HK-2 (cell line): ENCODE measurements at regions not wholly inside any gene's neighbourhood (a gene's known extent, or its start where the extent isn't known, plus 50 kb on each side); places are given as distances from the start of the nearest gene placed in this dataset.
"Not testable (repeated sequence)": the region's sequence is repeated elsewhere in the genome, so short reads cannot be mapped to it uniquely, and the experiment has no call there.

ENCODE experiments used
- DNase-seq: peaks from one replicate; pipeline ENCODE4 v3.0.0-alpha.2; 2018; ENCODE audit not compliant: unreplicated experiment

DNA sequence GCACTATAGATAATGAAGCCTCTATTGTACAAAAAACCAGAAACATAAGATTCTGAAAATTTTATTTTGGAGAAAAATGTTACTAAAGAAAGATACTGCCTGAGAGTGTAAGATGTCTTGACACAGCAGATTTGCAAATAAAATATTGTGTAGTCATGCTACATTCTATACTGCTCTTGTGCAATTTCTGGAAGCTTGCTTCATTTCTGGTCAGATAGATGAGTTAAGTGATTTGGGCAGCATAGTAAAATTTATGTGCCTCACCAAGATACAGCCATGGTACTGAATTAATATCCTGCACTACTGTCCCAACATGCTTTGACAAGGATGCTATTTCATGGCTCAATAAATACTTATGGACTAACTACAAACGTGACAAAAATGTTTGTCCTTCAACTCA is 55.1 kb upstream of the STARD13 start:
- no peak for DNase-seq

- DNase-seq = no peak
Observed at GRCh38 chr13:33341861-33342452, 56.4 kb upstream of the STARD13 start.

DNA sequence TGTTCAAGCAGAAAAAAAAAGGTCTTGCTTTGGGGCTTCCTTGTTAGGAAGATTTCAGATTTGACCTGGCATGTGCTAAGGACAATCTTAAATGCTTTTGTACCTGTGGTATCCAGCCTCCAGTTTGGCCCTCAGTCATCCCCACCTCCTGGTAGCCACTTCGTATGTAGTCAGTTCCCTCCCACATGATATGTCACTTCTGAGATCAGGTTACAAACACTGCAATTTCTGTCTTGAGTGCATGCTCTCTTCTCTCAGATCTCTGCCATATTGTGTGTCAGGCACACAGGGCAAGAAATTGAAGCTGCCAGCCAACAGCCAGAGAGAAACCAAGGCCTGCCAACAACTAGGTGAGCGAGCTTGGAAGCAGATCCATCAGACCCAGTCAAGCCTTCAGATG is 60.3 kb upstream of the STARD13 start:
- no peak for DNase-seq

- no peak for DNase-seq
Observed at GRCh38 chr13:33347861-33348260, 62.3 kb upstream of the STARD13 start.

DNA sequence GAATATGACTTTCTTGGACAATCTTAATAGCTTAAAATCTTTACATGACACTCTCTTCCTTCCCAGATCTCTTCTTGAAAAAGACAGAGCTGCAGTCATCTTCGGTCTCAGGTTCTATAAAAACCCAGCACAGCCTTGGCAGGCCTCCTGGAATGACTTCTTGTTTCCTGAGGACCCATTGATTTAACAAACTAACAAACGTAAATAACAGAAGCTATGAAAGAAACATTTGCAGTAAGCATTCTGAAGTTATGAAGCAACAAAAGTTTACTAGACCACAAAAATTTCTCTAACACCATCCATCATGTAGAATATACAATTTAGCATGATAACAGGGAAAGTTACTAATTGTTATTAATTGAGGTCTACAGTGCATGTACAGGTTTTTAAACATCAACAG is 62.8 kb upstream of the STARD13 start:
- DNase-seq = no peak

DNA sequence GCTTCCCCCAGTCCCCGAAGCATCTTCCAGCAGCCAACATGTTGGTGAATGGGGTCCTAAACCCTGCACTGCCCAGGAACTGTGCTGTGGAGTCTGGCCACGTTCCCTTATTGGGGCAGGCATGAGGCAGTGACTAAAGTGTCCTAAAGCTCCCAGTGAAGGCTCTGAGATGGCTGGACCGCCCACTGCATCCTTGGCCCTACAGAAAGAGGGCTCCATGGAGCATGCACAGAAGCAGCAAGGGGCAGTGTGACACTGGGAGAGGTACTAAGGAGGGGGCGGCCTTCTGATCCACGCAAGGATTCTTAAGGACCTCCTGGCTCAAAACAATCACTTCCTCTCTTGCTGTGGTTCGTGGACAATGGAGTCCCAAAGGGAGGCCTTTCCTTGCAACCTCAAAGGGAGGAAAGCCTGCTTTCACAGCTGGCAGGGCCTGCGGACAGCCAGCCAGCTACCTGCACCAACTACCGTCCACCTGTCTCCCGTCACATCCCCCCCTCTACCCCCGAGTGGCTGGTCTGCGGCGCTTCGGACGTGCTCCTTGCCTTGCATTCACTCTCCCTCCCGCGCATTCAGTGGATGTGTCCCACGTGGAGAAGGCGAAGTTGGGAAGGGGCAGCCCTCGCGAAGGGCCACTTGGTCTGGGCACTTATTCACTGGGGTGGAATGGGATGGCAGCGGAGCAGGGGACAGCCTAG is 63.9 kb upstream of the STARD13 start:
- peak; percentile 11 for DNase-seq

- DNase-seq = peak; percentile 46
Observed at GRCh38 chr13:33349986-33350826, 64.7 kb upstream of the STARD13 start.

DNA sequence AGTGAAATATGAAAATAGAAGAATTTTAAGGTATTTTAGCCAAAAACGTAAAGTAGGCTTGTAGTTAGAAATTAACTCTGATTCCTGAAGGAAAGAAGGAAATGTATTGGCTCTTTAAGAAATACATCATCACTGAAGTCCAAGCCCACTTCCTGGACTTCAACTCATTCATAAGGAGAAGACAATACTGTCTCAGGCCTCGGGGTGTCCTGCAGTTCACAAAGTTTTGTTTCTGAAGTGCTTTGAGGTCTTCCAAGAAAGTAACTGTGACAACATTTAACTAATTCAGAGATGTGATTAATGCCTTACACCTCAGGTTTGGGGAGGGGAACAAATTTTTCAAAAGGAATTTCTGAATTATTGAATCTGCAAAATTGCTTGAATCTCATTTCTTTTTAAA is 65.8 kb upstream of the STARD13 start:
- no peak for DNase-seq

DNA sequence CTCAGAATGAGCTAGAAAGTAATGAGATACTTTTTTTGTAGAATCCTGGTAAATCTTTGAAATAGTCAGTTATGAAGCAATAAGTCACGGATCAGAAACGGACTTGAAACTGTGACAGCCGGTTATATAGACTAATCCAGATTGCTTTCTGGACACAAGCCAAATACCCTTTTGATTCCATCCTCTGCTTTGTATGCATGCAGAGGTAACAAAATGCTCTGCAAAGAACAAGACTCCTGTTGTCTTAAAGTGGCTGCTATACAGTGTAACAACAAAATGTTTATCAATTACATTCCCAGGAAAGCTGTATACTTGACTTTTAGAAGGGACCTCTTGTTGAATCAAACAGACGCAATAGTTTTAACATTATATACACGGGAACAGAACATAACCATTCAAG is 66.5 kb upstream of the STARD13 start:
- DNase-seq = no peak

DNA sequence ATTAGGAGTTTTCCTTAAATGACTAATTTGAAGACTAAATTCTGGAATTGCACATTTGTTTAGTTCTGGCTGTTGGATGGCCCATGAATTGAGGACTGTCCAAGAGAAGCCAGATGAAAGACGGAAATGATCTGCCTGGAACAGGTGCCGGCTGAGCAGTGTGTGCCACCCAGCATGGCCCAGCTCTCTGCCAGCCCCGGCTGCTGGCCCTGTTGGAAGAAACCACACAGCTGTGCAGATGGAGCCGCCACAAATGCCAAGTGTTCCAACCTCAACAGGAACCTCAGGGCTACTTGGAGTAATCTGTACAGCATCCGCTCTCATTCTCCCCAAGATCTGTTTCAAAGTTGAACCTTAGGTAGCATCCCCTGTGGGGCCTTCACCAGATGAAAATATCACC is 67.0 kb upstream of the STARD13 start:
- no peak for DNase-seq

GRCh38 chr13:33353210-33353609 is 67.7 kb upstream of the STARD13 start:
- no peak for DNase-seq

GRCh38 chr13:33353646-33354045 is 68.1 kb upstream of the STARD13 start:
- no peak for DNase-seq

GRCh38 chr13:33355201-33355895 is 69.8 kb upstream of the STARD13 start:
- no peak for DNase-seq

- not testable (repeated sequence) for DNase-seq
Observed at GRCh38 chr13:33358076-33358475, 72.5 kb upstream of the STARD13 start.

DNA sequence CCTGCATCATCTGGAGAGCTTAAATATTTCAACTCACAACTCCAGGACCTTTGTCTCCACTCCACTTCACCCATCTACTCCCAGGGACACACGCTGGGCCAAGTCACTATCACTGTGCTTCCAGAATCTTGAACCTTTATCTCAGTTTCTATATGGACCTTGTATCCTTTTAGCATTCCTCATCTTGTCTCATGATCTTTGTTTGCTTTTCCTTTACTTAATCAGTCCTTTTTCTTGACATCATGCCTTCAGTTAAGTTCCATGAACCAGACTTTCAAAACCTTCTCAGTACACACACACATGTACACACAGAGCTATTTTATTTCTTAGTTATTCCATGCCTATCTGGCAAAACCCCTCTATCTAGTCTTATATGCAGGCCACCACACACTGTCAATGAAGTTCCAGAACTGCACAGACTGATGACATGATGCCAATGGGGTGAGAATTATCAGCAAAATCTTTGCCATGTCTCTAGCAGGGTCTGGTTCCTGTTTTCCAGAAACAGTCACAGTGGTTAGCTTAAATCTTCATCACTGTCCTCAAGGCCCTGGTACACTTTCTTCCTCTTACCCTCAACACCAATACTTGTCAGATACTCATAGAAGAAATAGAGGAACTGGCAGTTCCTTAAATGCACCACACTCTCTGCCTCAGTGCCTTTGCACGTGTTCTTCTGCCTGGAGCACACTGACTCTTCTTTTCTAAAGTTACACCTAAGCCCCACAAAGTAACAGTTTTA is 77.6 kb upstream of the STARD13 start:
- DNase-seq = no peak

- no peak for DNase-seq
Observed at GRCh38 chr13:33364192-33364591, 78.6 kb upstream of the STARD13 start.

GRCh38 chr13:33366469-33367062 is 81.0 kb upstream of the STARD13 start:
- no peak for DNase-seq

DNA sequence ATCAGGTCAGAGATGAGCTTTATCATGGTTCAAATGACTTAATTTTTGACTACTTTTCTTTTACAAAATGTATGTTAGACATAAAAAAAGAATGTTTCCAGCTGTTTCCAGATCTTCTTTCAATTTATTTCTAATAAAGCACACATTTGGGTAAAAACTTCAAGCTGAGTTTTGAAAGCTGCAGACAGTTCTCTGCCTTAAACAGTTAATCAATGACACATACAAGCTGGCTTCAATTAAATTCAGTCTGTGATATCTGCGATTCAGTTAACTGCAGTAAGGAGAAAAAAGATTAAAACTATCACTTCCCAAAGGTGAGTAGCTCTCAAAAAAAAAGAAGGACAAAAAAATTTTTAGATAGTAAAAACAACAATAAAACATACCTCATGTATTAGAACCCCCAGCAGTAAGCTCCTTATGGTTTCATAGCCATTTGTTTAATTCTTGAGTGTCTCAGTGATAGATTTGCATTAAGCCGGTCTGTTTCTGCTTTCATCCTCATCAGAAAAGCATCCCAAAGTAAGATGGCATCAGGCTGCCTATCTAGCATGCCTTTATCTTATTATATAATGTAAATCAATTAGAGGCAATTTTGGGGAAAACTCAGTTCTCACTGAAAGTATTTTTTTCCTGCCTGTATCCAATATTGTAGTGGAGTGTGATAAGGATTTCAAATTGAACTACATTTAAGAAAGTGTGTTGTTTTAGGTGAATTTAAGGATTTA is 81.8 kb upstream of the STARD13 start:
- no peak for DNase-seq

DNA sequence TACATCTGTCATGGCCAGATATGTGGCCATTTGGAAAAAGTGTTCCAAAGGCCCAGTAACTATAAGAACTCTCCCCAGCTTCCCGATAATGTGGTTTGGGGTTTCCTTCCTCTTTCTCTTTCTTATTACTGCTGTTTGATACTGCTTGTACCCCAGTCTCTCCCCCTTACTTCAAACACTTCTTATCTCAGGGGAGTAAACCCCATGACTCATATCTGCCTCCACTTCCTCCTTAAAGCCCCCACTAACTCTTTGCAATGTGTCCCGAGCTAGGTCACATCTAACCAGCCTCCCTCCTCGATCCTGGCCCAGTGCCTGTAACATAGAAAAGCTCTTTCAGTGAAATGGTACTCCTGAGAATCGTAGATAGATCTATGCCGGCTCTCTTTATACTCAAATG is 82.4 kb upstream of the STARD13 start:
- DNase-seq = no peak

- no peak for DNase-seq
Observed at GRCh38 chr13:33369073-33369472, 83.5 kb upstream of the STARD13 start.
